B cell (primary cell): ENCODE measurements at regions not wholly inside any gene's neighbourhood (a gene's known extent, or its start where the extent isn't known, plus 50 kb on each side); places are given as distances from the start of the nearest gene placed in this dataset.

ENCODE experiments used
- EZH2 ChIP-seq: IDR thresholded peaks from 2 replicates; pipeline ENCODE4 v1.6.1; 2012; ENCODE audit warnings: borderline replicate concordance, low read depth, mild to moderate bottlenecking, moderate library complexity, low read length; ENCODE audit not compliant: insufficient read depth, poor library complexity, severe bottlenecking
- TF ChIP-seq, protein P1 (sequence below): fragments of 200-600 bp; IDR thresholded peaks from one replicate; pipeline ENCODE4 v1.8.0; 2022; ENCODE audit warnings: antibody characterized with exemption, mild to moderate bottlenecking

DNA sequence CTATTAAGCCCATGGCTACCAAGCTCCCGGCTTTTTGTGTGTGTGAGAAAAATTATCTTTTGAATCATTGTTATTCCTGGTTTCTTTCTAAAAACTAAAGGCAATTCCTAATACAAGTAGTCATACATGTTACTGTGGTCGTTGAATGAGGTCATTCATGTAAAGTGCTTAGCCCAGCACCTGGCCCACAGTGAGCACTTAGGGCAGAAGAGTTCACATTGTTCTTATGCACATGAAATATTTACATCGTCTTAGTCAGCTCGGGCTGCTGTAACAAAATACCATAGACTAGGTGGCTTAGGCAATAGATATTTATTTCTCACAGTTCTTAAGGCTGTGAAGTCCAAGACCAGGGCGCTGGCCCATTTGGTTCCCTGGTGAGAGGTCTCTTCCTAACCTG, 216.1 kb downstream of the SHQ1 start:
- TF ChIP-seq, protein P1, sequence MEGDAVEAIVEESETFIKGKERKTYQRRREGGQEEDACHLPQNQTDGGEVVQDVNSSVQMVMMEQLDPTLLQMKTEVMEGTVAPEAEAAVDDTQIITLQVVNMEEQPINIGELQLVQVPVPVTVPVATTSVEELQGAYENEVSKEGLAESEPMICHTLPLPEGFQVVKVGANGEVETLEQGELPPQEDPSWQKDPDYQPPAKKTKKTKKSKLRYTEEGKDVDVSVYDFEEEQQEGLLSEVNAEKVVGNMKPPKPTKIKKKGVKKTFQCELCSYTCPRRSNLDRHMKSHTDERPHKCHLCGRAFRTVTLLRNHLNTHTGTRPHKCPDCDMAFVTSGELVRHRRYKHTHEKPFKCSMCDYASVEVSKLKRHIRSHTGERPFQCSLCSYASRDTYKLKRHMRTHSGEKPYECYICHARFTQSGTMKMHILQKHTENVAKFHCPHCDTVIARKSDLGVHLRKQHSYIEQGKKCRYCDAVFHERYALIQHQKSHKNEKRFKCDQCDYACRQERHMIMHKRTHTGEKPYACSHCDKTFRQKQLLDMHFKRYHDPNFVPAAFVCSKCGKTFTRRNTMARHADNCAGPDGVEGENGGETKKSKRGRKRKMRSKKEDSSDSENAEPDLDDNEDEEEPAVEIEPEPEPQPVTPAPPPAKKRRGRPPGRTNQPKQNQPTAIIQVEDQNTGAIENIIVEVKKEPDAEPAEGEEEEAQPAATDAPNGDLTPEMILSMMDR, result no peak
- TF ChIP-seq EZH2, result no peak
